ENCODE measurements at regions not wholly inside any gene's neighbourhood (a gene's known extent, or its start where the extent isn't known, plus 50 kb on each side); places are given as distances from the start of the nearest gene placed in this dataset.

DNA sequence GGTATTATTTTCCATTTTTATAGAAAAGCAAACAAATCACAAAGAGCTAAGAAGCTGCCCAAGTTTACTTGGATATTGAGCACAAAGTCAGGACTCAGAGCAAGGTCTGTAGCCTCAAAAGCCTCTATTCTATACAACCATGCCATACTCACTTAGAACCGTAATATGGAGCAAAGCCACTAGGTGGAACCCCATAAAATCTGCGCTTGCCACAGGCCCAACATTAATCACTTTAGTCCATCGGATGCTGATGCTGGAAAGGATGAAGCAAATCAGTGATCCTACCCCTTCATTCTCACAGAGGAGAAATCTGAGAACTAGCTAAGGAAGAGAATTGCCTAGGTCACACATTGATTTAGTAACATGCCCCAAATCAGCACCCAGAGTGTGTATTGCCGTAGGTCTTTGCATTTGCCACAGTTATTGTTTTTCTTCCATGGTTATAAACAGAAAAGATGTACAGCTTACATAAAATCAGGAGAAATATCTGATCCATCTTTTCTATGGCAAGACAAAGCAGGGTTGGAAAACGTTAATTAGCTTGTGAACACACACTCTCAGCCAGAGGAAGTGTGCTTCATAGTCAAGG lies 56.7 kb upstream of the RAB38 start:
- Histone ChIP-seq H3K36me3 (replicated peaks) (no peaks in the 10 kb centered on the region), H3K27me3 (replicated peaks) (no peaks in the 10 kb centered on the region), H3K4me3 (ENCODE audit: low read depth, low read length) (no peak overlapping the region), H3K27ac (no peak overlapping the region)
- TF ChIP-seq, protein P1, sequence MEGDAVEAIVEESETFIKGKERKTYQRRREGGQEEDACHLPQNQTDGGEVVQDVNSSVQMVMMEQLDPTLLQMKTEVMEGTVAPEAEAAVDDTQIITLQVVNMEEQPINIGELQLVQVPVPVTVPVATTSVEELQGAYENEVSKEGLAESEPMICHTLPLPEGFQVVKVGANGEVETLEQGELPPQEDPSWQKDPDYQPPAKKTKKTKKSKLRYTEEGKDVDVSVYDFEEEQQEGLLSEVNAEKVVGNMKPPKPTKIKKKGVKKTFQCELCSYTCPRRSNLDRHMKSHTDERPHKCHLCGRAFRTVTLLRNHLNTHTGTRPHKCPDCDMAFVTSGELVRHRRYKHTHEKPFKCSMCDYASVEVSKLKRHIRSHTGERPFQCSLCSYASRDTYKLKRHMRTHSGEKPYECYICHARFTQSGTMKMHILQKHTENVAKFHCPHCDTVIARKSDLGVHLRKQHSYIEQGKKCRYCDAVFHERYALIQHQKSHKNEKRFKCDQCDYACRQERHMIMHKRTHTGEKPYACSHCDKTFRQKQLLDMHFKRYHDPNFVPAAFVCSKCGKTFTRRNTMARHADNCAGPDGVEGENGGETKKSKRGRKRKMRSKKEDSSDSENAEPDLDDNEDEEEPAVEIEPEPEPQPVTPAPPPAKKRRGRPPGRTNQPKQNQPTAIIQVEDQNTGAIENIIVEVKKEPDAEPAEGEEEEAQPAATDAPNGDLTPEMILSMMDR (IDR thresholded peaks at IDR 0.05; ENCODE audit: low read depth, low read length, missing control alignments): peak; percentile 81
- in situ Hi-C loops (cut with HindIII; ENCODE audit: low pct_ligation_motif_present, low sequenced_read_pairs): no loop called here
- DNase-seq: peak; percentile 37

DNA sequence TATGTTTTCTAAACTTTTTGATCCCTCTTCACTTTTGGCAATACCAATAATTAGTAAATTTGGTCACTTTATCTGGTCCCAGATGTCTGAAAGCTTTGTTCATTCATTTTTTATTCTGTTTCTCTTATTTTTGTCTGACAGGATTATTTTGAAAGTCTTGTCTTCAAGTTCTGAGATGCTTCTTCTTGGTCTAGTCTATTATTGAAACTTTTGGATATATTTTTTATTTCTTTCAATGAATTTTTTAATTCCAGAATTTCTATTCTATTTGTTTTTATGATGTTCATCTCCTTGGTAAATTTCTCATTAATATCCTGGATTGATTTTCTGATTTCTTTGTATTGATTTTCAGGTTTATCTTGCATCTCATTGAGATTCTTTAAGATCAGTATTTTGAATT lies 54.1 kb upstream of the RAB38 start:
- TF ChIP-seq, protein P1 (IDR thresholded peaks at IDR 0.05; ENCODE audit: low read depth, low read length, missing control alignments): no peak
- Histone ChIP-seq H3K27me3 (replicated peaks) (no peaks in the 10 kb centered on the region), H3K36me3 (replicated peaks) (no peaks in the 10 kb centered on the region), H3K4me3 (ENCODE audit: low read depth, low read length) (no peak overlapping the region), H3K27ac (no peak overlapping the region)
- DNase-seq: no peak
- in situ Hi-C loops (cut with HindIII; ENCODE audit: low pct_ligation_motif_present, low sequenced_read_pairs): no loop called here

All from brain microvascular endothelial cell (primary cell).